ENCODE measurements at regions not wholly inside any gene's neighbourhood (a gene's known extent, or its start where the extent isn't known, plus 50 kb on each side); places are given as distances from the start of the nearest gene placed in this dataset.

DNA sequence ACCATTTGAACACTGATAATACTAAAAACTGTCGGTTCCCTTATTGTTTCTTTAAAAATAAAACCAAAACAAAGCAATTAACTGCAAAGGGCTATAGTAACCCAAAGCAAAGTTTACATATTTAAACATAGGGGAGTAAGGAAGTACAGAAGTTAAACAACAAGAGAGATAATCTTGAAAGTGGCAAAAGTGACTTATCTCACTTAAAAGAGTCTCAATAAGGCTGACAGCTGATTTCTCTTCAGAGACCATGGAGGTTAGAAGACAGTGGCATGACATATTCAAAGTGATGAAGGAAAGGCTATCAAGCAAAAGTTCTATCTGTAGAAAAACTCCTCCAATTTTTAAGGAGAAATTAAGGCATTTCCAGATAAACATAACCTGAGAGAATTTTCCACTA is 233.5 kb upstream of the HDAC9 start:
- no peak for DNase-seq

DNA sequence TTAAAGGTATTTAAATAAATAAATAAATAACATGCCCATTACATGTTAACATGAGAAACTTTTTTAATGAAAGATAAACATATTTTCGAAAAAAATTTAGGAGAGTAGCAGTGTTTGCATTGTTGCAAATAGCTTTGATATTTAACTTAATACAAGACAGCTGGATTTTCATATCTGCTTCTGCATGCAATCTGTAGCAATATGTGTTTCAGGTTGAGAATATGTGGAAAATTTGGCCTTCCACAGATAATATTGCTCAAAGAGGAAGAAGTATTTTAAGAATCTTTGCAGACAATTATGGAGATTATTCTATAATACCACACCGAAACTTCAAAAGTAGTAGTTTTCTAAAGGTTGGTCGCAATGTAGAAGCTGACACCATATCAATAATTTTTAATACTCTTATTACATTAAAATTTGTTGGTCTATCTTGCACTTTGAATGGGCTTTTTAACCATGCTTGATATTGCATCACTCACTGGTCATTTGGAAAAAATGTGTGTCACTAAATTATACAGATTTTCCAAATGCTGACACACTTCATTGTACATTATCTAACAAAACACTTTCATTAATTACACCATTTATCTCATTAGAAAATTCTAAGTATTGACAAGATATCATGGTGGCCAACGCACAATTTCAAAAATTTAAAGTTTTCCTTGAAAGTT is 229.8 kb upstream of the HDAC9 start:
- DNase-seq: no peak

DNA sequence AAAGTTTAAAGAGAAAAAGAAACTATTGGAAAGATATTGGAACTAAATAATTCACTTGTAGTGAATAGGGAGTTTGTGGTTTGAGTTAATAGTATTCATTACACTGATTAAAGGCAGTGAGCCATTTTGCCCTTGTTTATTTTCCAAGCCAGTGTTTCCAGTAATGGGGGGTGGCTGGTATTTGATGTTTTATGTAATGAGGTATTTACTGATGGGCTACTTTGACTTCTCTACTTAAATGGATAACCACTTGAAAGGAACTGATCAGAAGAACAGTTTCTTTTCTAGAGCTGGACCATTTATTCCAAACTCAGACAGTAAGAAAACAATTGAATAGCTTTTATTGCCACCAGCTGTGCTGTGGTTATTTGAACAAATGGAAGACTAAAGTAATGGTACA is 227.0 kb upstream of the HDAC9 start:
- no peak for DNase-seq

DNA sequence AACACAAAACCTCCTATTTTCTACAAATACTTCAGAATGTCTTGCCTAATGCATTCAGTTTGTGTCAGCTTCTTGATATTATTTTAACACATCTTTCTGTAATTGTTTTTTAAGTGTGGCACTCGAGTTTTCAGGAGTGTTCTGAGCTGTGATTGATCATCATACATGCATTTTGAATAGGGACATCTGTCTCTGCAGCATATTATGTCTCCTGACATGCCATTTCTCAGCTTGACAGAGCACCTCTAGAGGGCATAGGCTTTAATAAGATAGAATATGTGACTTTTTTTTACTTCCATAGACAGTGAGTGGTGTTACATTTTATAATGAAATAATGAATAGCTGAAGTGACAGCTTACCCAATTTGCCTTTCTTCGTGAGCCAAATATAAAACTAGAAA is 219.2 kb upstream of the HDAC9 start:
- DNase-seq: no peak

DNA sequence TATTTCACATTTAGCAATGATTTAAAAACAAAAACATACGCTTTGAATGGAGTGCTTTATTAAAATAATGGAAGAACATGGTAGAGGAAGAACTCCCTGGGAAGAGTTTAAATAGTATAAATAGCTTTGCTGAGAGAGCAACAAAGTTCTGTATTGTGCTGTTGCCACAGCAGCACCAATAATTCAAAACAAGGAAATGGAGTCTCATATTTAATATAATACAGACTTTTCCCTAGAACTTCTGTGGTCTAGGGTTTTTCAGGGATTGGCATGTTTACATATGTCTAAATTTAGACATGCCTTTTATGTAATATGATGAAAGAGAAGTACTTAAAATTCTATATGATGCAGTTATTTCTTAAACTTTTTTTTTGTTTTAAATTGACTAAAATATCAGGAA is 217.2 kb upstream of the HDAC9 start:
- DNase-seq: no peak

DNA sequence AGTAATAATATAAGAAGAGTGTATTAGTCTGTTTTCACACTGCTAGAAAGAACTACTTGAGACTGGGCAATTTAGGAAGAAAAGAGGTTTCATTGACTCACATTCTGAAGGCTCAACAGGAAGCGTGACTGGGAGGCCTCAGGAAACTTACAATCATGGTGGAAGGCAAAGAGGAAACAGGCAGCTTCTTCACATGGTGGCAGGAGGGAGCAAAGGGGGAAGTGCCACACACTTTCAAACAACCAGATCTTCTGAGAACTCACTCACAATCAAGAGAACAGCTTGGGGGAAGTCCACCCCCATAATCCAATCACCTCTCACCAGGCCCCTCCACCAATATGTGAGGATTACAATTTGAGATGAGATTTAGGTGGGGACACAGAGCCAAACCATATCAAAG is 212.5 kb upstream of the HDAC9 start:
- no peak for DNase-seq

DNA sequence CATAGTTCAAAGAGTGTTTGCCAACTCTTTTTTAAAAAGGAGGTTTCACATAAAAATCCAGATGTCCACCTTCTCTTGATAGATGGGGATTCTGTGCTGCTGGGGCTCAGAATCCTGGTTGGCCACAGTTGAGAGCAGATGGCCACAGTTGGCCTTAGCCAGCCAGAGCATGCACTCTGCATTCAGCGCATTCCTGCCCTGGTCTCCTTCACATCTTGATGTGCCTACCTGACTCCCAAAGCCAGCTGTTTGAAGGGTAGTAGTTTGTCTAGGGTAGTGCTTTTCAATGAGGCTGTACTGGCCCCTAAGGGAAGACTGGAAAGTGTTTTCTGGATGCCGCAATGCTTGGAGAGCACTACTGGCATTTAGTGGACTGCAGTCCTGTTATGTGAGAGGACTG is 208.1 kb upstream of the HDAC9 start:
- no peak for DNase-seq

DNA sequence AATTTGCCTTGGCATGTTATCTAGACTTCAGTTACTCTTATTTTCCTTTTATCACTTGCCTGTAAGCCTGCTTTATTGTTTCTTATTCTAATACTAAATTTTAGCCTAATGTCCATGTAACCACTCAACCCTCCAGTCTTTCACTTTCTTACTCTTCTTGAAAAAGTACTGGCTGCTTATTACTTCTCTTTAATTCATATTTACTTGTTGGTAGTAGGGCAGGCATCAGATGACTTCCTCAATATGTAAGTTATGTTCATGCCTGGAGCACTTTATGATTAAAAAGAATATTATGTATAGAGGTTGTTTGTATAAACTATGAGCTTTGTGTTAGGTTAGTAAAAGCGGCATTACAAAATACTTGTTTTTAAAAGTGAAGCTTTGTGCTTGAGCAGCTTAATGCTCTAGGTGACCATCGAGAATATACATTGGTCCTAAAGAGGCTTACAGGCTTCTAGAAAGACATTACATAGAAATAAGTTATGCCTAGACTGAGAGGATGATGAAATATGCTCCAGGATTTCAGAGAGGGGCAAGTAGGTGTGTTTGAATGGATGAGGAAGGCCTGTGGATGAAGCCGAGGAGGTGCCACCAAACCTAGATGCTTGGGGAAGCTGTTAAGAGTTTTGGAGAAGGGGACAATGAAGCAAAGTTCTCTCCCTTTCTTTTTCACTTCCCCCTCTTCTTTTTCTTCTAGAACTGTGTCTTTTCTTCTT is 207.1 kb upstream of the HDAC9 start:
- no peak for DNase-seq

DNA sequence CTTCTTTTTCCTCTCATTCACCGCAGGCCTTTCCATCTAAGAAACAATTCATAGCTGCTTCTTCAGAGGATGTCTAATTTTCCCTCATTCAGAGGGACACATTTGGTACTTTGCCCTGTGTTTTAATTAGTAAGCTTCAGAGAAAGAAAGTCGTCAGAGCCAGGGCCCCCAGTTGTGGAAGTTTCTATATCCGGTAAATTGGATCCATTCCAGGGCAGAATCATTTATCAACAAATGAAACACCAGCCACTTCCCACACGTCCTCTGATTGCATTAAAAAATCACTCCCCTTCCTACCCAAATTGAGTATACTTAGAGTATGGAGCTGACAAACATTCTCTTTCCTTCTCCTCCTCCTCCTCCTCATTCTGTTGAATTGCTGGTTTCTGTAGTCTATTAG is 205.8 kb upstream of the HDAC9 start:
- DNase-seq: no peak

DNA sequence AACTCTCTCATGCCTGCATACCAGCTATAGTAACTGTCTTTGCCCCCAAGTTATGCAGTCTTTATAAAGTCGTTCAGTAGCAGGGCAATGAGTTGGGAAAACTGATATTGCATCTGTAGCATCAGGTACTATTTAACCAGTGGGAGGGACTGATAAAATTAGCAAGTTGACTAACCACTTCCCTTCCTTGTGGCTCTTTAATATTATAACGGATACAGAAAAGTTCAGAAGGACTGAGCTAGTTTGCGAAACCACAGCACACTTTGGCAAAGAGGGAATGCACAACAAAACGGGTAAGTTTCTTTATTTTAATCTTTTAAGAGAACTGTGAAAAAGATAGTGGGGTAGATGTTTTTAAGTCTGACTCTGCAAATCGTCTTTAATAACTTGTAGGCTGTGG is 205.3 kb upstream of the HDAC9 start:
- no peak for DNase-seq

DNA sequence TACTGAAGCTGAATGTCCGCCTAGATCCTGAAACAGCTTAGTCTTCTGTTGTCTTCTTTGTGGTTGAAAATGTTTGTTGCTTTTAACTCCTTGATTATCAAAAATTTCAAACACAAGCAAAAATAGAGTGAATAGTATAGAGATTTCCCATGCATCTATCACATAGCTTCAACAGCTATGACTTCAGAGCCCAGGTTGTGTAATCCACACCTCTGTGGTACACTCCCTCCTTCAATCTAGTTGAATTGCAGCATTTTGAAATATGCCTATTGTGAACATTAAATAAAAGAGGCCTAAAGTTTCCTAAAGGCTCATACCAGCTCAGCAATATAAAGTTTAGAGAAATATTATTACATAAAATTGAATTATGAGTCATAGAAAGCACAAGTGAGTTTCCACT is 204.7 kb upstream of the HDAC9 start:
- no peak for DNase-seq

DNA sequence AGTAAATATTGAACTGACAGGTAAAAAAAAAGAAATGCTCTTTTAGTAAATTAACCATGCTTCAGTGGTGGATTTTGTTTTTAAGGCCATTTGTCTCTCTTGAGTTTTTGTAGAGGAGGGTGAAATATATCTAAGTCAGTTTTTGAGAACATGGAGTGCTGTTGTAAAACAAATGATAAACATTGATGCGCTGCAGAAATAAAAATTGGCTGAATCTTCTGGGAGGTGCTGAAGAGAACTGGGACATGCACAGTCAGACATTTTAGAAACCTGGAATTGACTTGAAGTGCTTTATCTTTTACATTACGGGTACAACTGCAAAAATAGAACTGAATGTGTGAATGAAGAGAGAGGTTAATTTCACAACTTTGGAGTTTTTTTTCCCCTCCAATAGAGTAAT is 203.0 kb upstream of the HDAC9 start:
- no peak for DNase-seq

DNA sequence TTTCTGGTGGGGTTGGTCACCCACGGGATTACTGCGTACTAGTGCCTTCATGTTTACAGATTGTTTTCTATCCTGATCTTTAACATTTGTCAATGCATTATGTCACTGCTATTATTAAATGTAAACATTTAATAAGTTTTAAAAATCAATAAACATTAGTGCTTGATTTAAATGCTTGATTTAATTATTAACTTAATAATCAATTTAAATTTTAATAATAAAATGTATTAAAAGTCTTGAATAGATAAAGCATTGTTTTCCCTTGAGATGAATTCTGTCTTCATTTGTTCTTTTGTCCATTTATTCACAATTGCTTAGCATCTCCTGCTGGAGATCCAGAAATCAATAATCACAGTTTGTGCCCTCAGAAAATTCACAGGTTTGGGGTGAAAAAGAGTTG is 201.8 kb upstream of the HDAC9 start:
- no peak for DNase-seq

DNA sequence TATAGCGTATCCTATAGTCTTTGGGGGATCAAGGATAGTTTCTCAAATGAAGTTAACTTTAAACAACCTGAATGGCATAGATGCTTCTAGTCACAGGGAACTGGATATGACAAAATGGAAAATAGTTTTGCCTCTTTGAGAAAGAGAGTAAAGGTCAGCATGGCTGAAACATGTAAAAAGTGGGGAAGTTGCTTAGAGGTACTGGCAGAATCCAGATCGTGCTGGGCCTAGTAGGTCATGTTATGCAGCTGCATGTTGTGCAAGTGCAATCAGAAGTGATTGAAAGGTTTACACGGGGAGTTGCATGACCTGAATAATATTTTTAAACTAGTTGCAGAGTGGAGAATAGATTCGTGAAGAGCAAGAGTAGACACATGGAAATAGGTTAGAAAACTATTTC is 201.1 kb upstream of the HDAC9 start:
- DNase-seq: no peak

DNA sequence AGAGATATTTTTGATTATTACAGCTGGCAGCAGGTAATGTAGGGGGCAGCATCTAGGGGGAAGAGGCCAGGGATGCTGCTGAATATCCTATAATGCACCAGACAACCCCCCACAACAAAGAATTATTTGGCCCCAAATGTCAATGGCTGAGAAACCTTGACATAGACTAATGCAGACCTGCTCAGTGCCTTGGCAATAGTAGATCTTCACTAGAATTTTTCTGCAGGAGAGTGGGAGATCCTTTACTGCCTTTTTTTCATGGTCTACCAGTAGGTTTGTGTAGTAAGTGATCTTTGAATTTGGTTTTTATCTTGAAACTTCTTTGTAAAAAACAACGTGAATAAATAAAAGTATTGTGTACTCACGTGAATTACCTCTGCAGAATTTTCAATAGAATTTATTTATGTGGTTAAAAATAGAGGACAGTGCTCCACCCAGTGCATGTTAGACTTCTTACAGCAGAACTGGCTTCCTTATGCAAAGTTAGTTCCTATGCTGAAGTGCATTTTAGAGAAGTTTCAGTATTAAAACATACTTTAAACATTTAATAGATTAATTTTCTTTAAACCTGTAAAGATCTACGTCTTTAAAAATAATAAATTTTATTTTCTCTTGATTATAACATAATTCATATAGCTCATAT is 199.6 kb upstream of the HDAC9 start:
- no peak for DNase-seq

DNA sequence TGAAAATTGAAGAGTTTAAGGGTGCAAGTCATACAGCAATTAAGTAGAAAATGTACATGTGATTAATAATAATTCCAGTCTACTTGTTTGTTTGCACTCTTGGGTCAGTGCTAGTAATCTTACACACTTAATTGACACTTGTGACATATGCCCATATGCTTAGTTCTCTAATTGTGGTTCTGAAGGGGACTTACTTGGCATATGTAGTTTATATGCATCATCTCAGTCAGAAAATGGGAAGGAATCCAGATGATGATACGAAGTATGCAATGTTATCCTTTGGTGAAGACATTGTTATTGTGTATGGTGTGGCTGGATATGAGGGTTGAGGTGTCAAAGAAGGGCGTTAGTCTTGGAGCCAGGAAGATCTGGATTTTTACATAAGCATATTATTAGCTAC is 193.5 kb upstream of the HDAC9 start:
- DNase-seq: no peak

DNA sequence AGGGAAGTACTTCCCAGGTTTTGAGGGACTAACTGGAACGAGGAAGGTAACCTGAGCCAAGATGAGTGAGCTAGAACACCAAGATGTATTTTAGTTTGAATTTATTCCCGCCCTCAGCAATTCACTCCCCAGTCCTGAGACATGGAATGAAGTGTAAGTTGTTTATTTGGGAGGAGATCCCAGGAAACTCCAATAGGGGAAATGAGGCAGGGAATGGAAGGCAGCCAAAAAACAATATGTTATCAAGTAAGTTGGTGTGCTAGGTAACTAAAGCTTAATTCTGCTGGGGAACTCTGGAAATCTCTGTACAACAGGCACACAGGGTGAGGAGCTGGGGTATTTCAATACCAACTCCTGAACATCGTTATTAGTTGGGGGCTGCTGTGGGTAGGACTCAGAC is 189.7 kb upstream of the HDAC9 start:
- DNase-seq: no peak

DNA sequence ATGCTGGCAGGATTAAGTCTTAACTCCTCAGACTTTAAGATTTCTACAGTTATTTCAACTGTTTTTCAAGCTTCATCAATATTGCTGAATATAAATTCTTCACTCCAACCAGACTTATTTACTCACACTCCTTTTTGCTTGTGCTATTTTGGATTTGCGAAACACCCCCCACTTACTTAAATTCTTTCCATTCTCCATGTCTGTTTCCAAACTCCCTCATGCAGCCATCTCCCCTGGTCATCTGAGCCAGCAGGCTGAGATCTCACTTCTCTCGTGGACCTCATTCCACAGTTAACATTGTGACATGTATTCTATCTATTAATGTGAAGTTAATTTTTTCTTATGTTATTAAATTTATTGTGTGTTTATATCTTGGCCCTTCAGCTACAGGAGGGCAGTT is 188.9 kb upstream of the HDAC9 start:
- DNase-seq: no peak

DNA sequence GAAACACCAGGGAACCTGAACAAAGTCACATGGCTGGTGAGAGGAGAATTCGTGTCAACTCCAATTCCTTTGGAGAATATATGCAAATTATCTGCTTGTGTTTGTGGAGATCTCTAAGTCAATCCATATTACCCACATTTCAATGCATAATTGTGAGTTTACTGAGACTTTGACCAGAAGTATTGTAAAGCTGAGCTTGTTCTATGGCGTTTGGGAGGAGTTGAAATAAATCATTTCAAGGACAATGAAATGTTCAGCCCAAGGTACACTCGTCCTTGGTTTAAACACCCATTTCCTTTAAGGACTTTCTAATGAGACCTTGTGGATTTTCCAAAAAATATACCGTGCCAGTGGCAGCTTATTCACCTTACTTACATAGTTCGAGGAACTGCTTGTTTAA is 186.6 kb upstream of the HDAC9 start:
- DNase-seq: no peak

DNA sequence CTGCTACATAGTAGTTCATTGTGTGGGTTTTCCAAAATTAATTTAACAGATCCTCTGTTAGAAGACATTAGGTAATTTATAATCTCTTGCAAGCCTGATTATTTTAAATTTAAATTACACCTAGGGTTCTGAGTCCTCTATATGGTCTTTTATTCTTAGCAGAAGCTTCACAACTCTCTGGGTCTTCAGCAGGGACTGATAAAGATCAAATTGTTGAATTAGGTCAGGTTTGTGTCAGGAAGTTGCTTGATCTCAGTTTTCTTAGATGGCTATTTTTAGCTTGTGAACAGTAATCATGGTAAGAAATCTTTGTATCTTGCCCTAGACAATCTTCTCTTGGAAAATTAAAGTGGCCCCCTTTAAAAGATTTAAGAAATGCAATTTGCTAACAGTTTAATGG is 183.1 kb upstream of the HDAC9 start:
- DNase-seq: no peak

DNA sequence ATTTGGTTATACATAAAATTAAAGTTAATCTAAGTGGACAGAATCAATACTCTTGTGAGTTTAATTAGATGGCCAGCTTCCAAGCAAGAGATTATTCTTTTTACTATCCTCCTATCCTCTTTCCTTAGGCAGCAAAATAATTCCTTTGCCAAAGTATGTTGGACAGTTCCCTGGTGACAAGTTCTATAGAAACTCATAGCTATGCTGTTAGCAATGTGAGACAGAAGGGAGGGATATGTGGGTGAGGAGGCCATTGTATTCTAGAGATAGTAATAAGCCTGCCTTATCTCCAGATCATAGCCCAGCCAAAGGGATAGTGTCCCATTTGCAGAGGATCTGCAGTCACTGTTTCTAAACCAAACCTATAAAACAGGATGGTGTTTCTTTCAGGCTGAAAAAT is 181.6 kb upstream of the HDAC9 start:
- DNase-seq: no peak

DNA sequence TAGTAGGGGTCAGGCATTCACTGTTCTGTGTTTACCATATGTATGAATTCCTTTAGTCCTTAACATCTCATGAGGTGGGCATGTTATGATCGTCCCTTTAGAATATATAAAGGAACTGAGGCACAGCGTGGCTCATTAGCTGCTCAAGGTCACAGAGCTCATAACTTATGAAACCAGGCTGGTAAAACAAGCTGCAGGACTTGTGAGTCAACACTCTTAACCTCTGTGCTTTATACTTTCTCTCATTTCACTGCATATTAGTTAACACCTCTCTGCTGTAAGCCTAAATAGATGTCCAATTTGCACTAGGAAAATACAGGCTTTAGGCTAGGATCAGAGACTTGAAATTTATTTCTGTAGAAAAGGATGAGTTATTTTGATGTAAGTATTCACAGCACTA is 180.3 kb upstream of the HDAC9 start:
- no peak for DNase-seq

DNA sequence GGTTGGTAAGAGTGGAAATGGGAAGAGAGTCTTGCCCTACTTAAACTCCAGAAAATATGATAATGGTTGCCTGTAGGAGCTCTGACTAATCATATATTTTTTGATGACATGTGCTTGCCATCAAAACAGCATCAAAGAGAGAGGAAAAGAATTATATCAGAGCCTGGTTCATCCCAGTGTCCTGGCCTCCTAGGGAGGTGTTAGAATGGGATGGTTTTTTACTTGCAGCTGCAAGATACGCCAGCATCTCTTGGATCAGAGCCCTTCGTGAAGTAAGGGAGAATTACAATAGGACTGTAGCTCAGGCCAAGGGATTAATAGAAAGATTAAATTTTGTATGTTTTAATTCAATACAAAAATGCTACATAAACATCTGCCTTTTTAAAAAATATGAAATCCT is 177.6 kb upstream of the HDAC9 start:
- no peak for DNase-seq

DNA sequence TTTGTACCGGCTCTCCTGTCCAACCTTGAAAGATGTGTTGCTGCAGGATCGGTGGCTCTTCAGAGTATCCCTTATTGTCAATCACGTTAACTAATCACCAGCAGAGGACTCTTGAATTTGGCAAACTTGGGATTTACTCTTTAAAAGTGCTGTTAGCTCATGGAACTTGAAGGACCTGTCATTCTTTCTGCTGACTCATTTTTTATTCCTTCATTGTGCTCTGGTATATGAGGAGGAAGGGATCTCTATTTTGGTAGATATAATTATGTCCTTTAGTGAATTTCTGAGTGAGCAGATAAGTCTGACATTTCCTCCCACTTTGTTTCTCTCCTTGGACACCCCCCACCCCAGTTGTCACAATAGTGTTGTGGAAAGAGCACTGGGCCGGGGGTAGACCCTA is 175.1 kb upstream of the HDAC9 start:
- DNase-seq: no peak
